HepG2 (cell line): ENCODE measurements at regions not wholly inside any gene's neighbourhood (a gene's known extent, or its start where the extent isn't known, plus 50 kb on each side); places are given as distances from the start of the nearest gene placed in this dataset.

Source experiments
- ARNT ChIP-seq: fragments of 450-650 bp; IDR thresholded peaks from 2 replicates; pipeline ENCODE4 v1.6.1; 2017
- MIER3 ChIP-seq: IDR thresholded peaks from 2 replicates; pipeline ENCODE4 v1.6.1; 2016; ENCODE audit warnings: missing compliant biosample characterization, borderline replicate concordance
- PHF5A ChIP-seq: IDR thresholded peaks from one replicate; pipeline ENCODE4 v1.6.1; 2018; ENCODE audit warnings: low read depth, missing genetic modification reagents; ENCODE audit not compliant: unreplicated experiment
- RERE ChIP-seq: IDR thresholded peaks from 2 replicates; pipeline ENCODE4 v1.6.1; 2016; ENCODE audit warnings: low read depth, missing genetic modification reagents, missing compliant biosample characterization
- SKI ChIP-seq: fragments of 450-650 bp; IDR thresholded peaks from one replicate; pipeline ENCODE4 v1.6.1; 2018; ENCODE audit warnings: mild to moderate bottlenecking; ENCODE audit not compliant: partially characterized antibody
- ZBTB37 ChIP-seq: sonication (generic); formaldehyde crosslinking; IDR thresholded peaks from 2 replicates; pipeline ENCODE4 v1.4.0; 2020; ENCODE audit warnings: mild to moderate bottlenecking, missing genetic modification reagents
- ZFP62 ChIP-seq: sonication (generic); formaldehyde crosslinking; IDR thresholded peaks from 2 replicates; pipeline ENCODE4 v1.4.0; 2020; ENCODE audit warnings: missing genetic modification reagents
- ZNF441 ChIP-seq: sonication (generic); formaldehyde crosslinking; IDR thresholded peaks from 2 replicates; pipeline ENCODE4 v1.7.0; 2021; ENCODE audit warnings: missing genetic modification reagents, borderline replicate concordance
- ZNF816 ChIP-seq: sonication (generic); formaldehyde crosslinking; IDR thresholded peaks from 2 replicates; pipeline ENCODE4 v1.8.0; 2022; ENCODE audit warnings: missing genetic modification reagents, mild to moderate bottlenecking, borderline replicate concordance
- TF ChIP-seq, protein P1 (sequence below): sonication (generic); formaldehyde crosslinking; IDR thresholded peaks from 2 replicates; pipeline ENCODE4 v1.5.1; 2020; ENCODE audit warnings: mild to moderate bottlenecking, missing genetic modification reagents, borderline replicate concordance

DNA sequence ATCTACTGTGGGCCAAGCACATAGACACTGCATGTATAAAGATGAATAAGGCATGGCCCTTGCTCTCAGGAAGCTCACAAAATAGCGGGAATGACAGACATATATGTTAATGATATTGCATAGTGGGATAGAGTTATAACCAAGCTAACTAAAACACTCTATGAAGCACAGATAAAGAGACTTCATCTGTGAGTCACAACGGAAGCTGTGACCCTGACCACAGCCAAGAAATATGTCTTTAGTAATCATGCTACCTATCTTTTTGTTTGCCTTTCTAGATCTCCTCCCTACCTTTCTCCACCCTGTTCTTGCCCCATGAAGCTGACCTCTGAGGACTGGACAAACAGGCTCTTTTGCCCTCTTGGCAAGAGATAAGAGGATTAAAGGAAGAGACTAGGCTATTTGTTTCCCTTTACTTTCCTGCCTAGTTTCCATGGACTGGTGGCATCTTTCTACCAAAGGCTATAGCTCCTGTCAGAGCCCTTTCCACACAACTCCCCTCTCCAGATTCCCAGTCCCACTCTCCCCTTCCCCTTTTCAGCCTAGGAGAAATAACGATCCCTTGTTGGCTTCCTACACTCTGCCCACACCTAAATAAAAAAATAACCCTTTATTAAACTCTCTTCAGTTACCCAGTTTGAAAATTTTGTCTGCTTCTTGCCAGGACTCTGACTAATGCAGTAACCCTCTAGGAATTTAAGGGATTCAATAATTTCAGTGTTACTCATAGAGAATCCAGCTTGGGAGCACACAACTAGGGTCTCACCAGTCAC is 504.9 kb upstream of the MARCKS start (continued):
- TF ChIP-seq ZBTB37 (peak; percentile 98), RERE (CRISPR knock-in tag) (peak; percentile 98), PHF5A (CRISPR knock-in tag) (peak; percentile 44), SKI (peak; percentile 72), ZNF816 (CRISPR knock-in tag) (peak; percentile 41; the same call in 1 of the 2 replicates), ZNF441 (CRISPR knock-in tag) (peak; percentile 56; the same call in 1 of the 2 replicates), ARNT (no peak), MIER3 (peak; percentile 96; the same call in 1 of the 2 replicates), ZFP62 (no peak)
- TF ChIP-seq, protein P1, sequence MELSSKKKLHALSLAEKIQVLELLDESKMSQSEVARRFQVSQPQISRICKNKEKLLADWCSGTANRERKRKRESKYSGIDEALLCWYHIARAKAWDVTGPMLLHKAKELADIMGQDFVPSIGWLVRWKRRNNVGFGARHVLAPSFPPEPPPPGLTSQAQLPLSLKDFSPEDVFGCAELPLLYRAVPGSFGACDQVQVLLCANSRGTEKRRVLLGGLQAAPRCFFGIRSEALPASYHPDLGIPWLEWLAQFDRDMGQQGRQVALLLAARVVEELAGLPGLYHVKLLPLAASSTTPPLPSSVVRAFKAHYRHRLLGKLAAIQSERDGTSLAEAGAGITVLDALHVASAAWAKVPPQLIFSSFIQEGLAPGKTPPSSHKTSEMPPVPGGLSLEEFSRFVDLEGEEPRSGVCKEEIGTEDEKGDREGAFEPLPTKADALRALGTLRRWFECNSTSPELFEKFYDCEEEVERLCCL: no peak
